IMR-90 (cell line): ENCODE measurements at regions not wholly inside any gene's neighbourhood (a gene's known extent, or its start where the extent isn't known, plus 50 kb on each side); places are given as distances from the start of the nearest gene placed in this dataset.

Experiments used
- BHLHE40 ChIP-seq: fragments of 150-350 bp; IDR thresholded peaks from 2 replicates; pipeline ENCODE4 v1.6.1; 2016; ENCODE audit warnings: mild to moderate bottlenecking, low read depth, low read length
- CEBPB ChIP-seq: IDR thresholded peaks from 2 replicates; pipeline ENCODE4 v1.6.1; 2012; ENCODE audit warnings: low read depth, low read length, improper control_type of control experiment
- CTCF ChIP-seq: conservative IDR thresholded peaks from 2 replicates; pipeline ENCODE4 v1.5.1; 2012; ENCODE audit warnings: mild to moderate bottlenecking, low read depth, low read length, improper control_type of control experiment
- FOS ChIP-seq: fragments of 150-350 bp; IDR thresholded peaks from 2 replicates; pipeline ENCODE4 v1.6.1; 2016; ENCODE audit warnings: low read depth, low read length
- MAZ ChIP-seq: IDR thresholded peaks from 2 replicates; pipeline ENCODE4 v1.6.1; 2012; ENCODE audit warnings: low read depth, mild to moderate bottlenecking, low read length, improper control_type of control experiment, moderate library complexity, borderline replicate concordance
- POLR2A ChIP-seq: IDR thresholded peaks from 2 replicates; pipeline ENCODE4 v1.6.1; 2012; ENCODE audit warnings: mild to moderate bottlenecking, low read depth, low read length
- RAD21 ChIP-seq: IDR thresholded peaks from 2 replicates; pipeline ENCODE4 v1.6.1; 2012; ENCODE audit warnings: low read length, improper control_type of control experiment
- RCOR1 ChIP-seq: IDR thresholded peaks from 2 replicates; pipeline ENCODE4 v1.6.1; 2012; ENCODE audit warnings: mild to moderate bottlenecking, low read length, improper control_type of control experiment; ENCODE audit not compliant: insufficient replicate concordance
- RFX5 ChIP-seq: IDR thresholded peaks from 2 replicates; pipeline ENCODE4 v1.8.0; 2012; ENCODE audit warnings: low read depth, mild to moderate bottlenecking, low read length, moderate library complexity
- SMC3 ChIP-seq: fragments of 150-350 bp; IDR thresholded peaks from 2 replicates; pipeline ENCODE4 v1.6.1; 2016; ENCODE audit warnings: low read depth, mild to moderate bottlenecking, antibody characterized with exemption, low read length, moderate library complexity

GRCh38 chr1:222373831-222374602 lies 173.9 kb downstream of the HHIPL2 start:
- TF ChIP-seq BHLHE40 (no peak), CTCF (no peak), CEBPB (no peak), POLR2A (no peak), RCOR1 (no peak), FOS (no peak), RAD21 (no peak), RFX5 (no peak), SMC3 (no peak), MAZ (no peak)
